ENCODE measurements at regions not wholly inside any gene's neighbourhood (a gene's known extent, or its start where the extent isn't known, plus 50 kb on each side); places are given as distances from the start of the nearest gene placed in this dataset.

DNA sequence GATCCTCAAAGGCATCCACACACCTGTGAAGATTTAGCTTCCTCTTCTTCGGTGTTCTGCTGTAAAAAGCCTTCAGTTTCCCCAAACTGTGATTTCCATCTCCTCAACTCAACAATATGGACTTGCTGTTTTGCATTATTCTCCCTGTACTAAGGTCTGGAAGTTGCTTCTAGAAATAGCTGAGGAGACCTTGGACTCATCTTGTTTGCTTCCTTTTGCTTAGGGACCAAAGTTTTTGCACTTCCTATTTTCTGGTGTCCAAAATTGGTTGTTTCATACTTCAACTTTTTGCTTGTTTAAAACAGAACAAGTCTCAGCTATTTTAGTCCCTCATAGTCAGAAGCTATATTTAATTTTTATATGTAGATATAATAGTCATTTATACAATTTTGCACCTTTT is 201.9 kb upstream of the COPS8 start:
- Histone ChIP-seq H4K91ac (replicated peaks; ENCODE audit: insufficient read length, low read length) (no peak overlapping the region), H4K5ac (ENCODE audit: insufficient read length, low read depth, low read length) (no peak overlapping the region), H2AFZ (ENCODE audit: low read length) (no peak overlapping the region), H3K36me3 (ENCODE audit: control insufficient read depth in 2 of 4, insufficient read depth in 4 of 4, low read length in 3 of 4) (no peaks in the 10 kb centered on the region), H3K79me1 (ENCODE audit: low read depth, low read length) (no peaks in the 10 kb centered on the region), H3K4ac (replicated peaks; ENCODE audit: insufficient read length, low read depth, low read length) (no peak overlapping the region), H3K4me1 (replicated peaks in 1 of 4; ENCODE audit: control insufficient read depth in 3 of 4, insufficient read depth in 4 of 4, low read length in 3 of 4) (no peaks in the 10 kb centered on the region; a peak in 1 of 7 replicates), H3K27me3 (replicated peaks in 1 of 4; ENCODE audit: control insufficient read depth in 3 of 4, extremely low read depth in 1 of 4, insufficient read depth in 3 of 4, low read length in 3 of 4) (no peaks in the 10 kb centered on the region), H2BK5ac (ENCODE audit: low read depth, low read length) (no peak overlapping the region), H2BK120ac (replicated peaks; ENCODE audit: low read depth, low read length) (no peak overlapping the region), H2BK20ac (ENCODE audit: low read length) (no peak overlapping the region), H2BK15ac (ENCODE audit: low read length) (no peak overlapping the region), H3K4me3 (ENCODE audit: extremely low read depth in 1 of 4, insufficient read depth in 2 of 4, low read depth in 3 of 4, low read length in 4 of 4) (no peak overlapping the region), H3K23ac (ENCODE audit: insufficient read length) (no peak overlapping the region), H3K4me2 (ENCODE audit: insufficient read depth in 1 of 2, low read depth in 2 of 2, low read length in 2 of 2) (no peak overlapping the region), H4K20me1 (replicated peaks in 1 of 2; ENCODE audit: control insufficient read depth in 1 of 2, insufficient read depth in 2 of 2, low read length in 2 of 2) (no peaks in the 10 kb centered on the region), H2AK5ac (ENCODE audit: low read depth, low read length) (no peak overlapping the region), H3K23me2 (ENCODE audit: low read depth, low read length) (no peaks in the 10 kb centered on the region), H4K8ac (ENCODE audit: extremely low read depth, insufficient read depth, low read length) (no peak overlapping the region), H3K56ac (replicated peaks; ENCODE audit: insufficient read length, low read depth, low read length) (no peak overlapping the region), H2BK12ac (ENCODE audit: low read depth, low read length) (no peak overlapping the region), H3K9ac (replicated peaks in 1 of 4; ENCODE audit: extremely low read depth in 1 of 4, low read depth in 3 of 4, low read length in 3 of 4) (no peak overlapping the region), H3K79me2 (ENCODE audit: control insufficient read depth in 1 of 2, insufficient read depth in 2 of 2, low read length in 2 of 2) (no peaks in the 10 kb centered on the region), H3K27ac (ENCODE audit: low read depth, low read length) (no peak overlapping the region), H3K14ac (ENCODE audit: insufficient read length) (no peak overlapping the region), H3K9me3 (ENCODE audit: insufficient read depth in 2 of 2, low read depth in 1 of 2, low read length in 1 of 2) (no peaks in the 10 kb centered on the region), H3K18ac (ENCODE audit: extremely low read depth, low read length) (no peak overlapping the region)
- DNase-seq (ENCODE audit: low read depth in 1 of 2, low spot score in 2 of 2) (no peak), FAIRE-seq (no peak)
- ChIA-PET POLR2A (ENCODE audit: partially characterized antibody) (interaction anchor here (1.1 kb wide), 1 partner anchor 17 kb away, joined by 3 read pairs; no protein-coding TSS in a partner anchor), CTCF (ENCODE audit: partially characterized antibody) (no interaction called here)
- TF ChIP-seq EGR1 (IDR thresholded peaks at IDR 0.05; ENCODE audit: borderline replicate concordance, low read depth, low read length), result no peak
- no peak for TF ChIP-seq TBP (IDR thresholded peaks at IDR 0.05; ENCODE audit: low read depth, low read length)
- TF ChIP-seq CHD1 (IDR thresholded peaks at IDR 0.05; ENCODE audit: low read depth, low read length), result no peak
- WGBS, 2 experiments (ENCODE audit: extremely low coverage in 1 of 2, insufficient coverage in 1 of 2, insufficient read length in 1 of 2, insufficient replicate concordance in 2 of 2, low coverage in 1 of 2, low lambda C conversion rate in 2 of 2, missing lambda C conversion rate in 1 of 2), result 95% methylated on average over 1 of the region's 1 CpG; no CpG with 5 or more reads in 1 of the 2 experiments

Measured in H1 (cell line).